Uterus (tissue), 2 donors: ENCODE measurements at regions not wholly inside any gene's neighbourhood (a gene's known extent, or its start where the extent isn't known, plus 50 kb on each side); places are given as distances from the start of the nearest gene placed in this dataset.

ENCODE experiments used
- POLR2A ChIP-seq, 2 donors: fragments of 450-650 bp; IDR thresholded peaks; one replicate each; pipeline ENCODE4 v1.6.1; 2016; ENCODE audit warnings: antibody characterized with exemption in 2 of 2, mild to moderate bottlenecking in 1 of 2, moderate library complexity in 1 of 2
- TF ChIP-seq, protein P1 (sequence below), 4 experiments: fragments of 200-600 bp in 2 of 4; fragments of 450-650 bp in 2 of 4; sonication (generic) in 2 of 4; IDR thresholded peaks; one replicate each; pipeline ENCODE4 v1.5.1; 2016 to 2019; ENCODE audit warnings: antibody characterized with exemption in 4 of 4, mild to moderate bottlenecking in 2 of 4, moderate library complexity in 1 of 4

DNA sequence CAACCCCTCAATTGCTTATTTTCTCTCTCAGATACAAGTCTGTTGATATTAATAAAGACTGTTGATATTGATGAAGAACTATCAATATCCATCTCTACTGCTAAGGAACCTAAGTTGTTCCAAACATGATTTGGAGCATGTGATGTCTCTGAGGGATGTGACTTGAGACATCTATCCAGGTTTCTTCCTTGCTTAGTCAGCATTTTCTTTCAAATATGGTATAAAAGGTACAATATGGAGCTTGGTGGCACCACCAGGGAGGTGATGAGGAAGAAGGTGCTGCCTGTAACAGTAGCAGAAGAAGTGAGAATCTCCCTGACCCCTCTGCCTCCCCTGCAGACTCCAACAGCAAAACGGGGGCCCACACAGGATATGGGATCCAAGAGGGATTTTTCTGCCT, 329.0 kb downstream of the MAF start:
- TF ChIP-seq, protein P1, sequence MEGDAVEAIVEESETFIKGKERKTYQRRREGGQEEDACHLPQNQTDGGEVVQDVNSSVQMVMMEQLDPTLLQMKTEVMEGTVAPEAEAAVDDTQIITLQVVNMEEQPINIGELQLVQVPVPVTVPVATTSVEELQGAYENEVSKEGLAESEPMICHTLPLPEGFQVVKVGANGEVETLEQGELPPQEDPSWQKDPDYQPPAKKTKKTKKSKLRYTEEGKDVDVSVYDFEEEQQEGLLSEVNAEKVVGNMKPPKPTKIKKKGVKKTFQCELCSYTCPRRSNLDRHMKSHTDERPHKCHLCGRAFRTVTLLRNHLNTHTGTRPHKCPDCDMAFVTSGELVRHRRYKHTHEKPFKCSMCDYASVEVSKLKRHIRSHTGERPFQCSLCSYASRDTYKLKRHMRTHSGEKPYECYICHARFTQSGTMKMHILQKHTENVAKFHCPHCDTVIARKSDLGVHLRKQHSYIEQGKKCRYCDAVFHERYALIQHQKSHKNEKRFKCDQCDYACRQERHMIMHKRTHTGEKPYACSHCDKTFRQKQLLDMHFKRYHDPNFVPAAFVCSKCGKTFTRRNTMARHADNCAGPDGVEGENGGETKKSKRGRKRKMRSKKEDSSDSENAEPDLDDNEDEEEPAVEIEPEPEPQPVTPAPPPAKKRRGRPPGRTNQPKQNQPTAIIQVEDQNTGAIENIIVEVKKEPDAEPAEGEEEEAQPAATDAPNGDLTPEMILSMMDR (IDR thresholded peaks at IDR 0.05), result no peak
- no peak for TF ChIP-seq POLR2A (IDR thresholded peaks at IDR 0.05)
